Endothelial cell of umbilical vein (primary cell): ENCODE measurements at regions not wholly inside any gene's neighbourhood (a gene's known extent, or its start where the extent isn't known, plus 50 kb on each side); places are given as distances from the start of the nearest gene placed in this dataset.

Source experiments
- BruUV-seq: library from RNA; stranded (reverse); fragments of 400-500 nt; replicated peaks from 2 replicates; lab custom pipeline; 2021; lab: Mats Ljungman, UMichigan
- CTCF ChIA-PET: fragments of 300-600, 350-600 bp; sonication (Branson Sonifier 250); formaldehyde crosslinking; loops from one replicate; lab custom pipeline; 2021; ENCODE audit warnings: antibody characterized with exemption, inconsistent platforms; lab: Charles Lee
- POLR2A ChIA-PET: fragments of 300-600, 350-600 bp; sonication (Branson Sonifier 250); formaldehyde crosslinking; loops from one replicate; lab custom pipeline; 2021; ENCODE audit warnings: antibody characterized with exemption, inconsistent platforms; lab: Charles Lee
- DNase-seq: peaks from one replicate; pipeline ENCODE4 v3.0.0-alpha.2; 2011; ENCODE audit warnings: low read depth, low spot score
- FAIRE-seq: peaks from 2 replicates; lab custom pipeline; 2011; peaks lifted over from hg19 to GRCh38; lab: Jason Lieb, UNC
- H2AFZ ChIP-seq: 2 replicates; pipeline ENCODE4 v1.6.0; 2012; ENCODE audit warnings: low read depth, low read length, control low read depth, inconsistent platforms
- H3K27ac ChIP-seq: 2 replicates; pipeline ENCODE4 v1.5.1; 2011; ENCODE audit warnings: low read depth, mild to moderate bottlenecking, control low read depth, low read length, moderate library complexity; ENCODE audit not compliant: insufficient read depth
- H3K27me3 ChIP-seq, 2 experiments: 2 replicates each; pipeline versions ENCODE4 v1.6.0 to v1.6.1; 2011; ENCODE audit warnings: low read length in 2 of 2, mixed read lengths in 1 of 2; ENCODE audit not compliant: control insufficient read depth in 2 of 2, insufficient read depth in 2 of 2
- H3K36me3 ChIP-seq, 2 experiments: 2 replicates in 1 of 2; 3 replicates in 1 of 2; pipeline ENCODE4 v1.5.1; 2011; ENCODE audit warnings: low read length in 2 of 2, mild to moderate bottlenecking in 1 of 2, moderate library complexity in 1 of 2; ENCODE audit not compliant: control insufficient read depth in 2 of 2, insufficient read depth in 2 of 2; ENCODE audit errors: extremely low read depth in 1 of 2
- H3K4me1 ChIP-seq: 3 replicates; pipeline ENCODE4 v1.5.1; 2011; ENCODE audit warnings: mild to moderate bottlenecking, low read length; ENCODE audit not compliant: control insufficient read depth, insufficient read depth; ENCODE audit errors: extremely low read depth
- H3K4me2 ChIP-seq: 2 replicates; pipeline ENCODE4 v1.6.1; 2011; ENCODE audit warnings: low read length, control low read depth, mixed read lengths; ENCODE audit not compliant: insufficient read depth
- H3K4me3 ChIP-seq, 3 experiments: fragments of 200-600 bp in 1 of 3; sonication (generic), shearing (Covaris generic) in 1 of 3; replicated peaks in 1 of 3; 2 replicates each; pipeline ENCODE4 v1.5.1; 2011 to 2016; ENCODE audit warnings: control low read depth in 3 of 3, low read length in 3 of 3, mild to moderate bottlenecking in 2 of 3, inconsistent platforms in 1 of 3, low read depth in 1 of 3, moderate library complexity in 1 of 3; ENCODE audit not compliant: insufficient read depth in 1 of 3
- H3K79me2 ChIP-seq: 2 replicates; pipeline ENCODE4 v1.6.0; 2012; ENCODE audit warnings: low read length, inconsistent platforms; ENCODE audit not compliant: control insufficient read depth, insufficient read depth
- H3K9ac ChIP-seq: replicated peaks from 2 replicates; pipeline ENCODE3; 2011; ENCODE audit warnings: low read length, control low read depth; ENCODE audit not compliant: insufficient read depth; ENCODE audit errors: extremely low read depth
- H3K9me1 ChIP-seq: replicated peaks from 3 replicates; pipeline ENCODE4 v1.6.0; 2011; ENCODE audit warnings: mild to moderate bottlenecking, low read length; ENCODE audit not compliant: control insufficient read depth, insufficient read depth; ENCODE audit errors: extremely low read depth
- H3K9me3 ChIP-seq: replicated peaks from 2 replicates; pipeline ENCODE4 v1.5.1; 2012; ENCODE audit warnings: low read length, inconsistent platforms; ENCODE audit not compliant: control insufficient read depth, insufficient read depth
- H4K20me1 ChIP-seq: replicated peaks from 2 replicates; pipeline ENCODE3; 2011; ENCODE audit warnings: mild to moderate bottlenecking, low read length; ENCODE audit not compliant: control insufficient read depth, insufficient read depth; ENCODE audit errors: extremely low read depth
- EZH2 ChIP-seq: IDR thresholded peaks from 2 replicates; pipeline ENCODE4 v1.6.1; 2012; ENCODE audit warnings: borderline replicate concordance, low read depth, mild to moderate bottlenecking, moderate library complexity, low read length, inconsistent platforms; ENCODE audit not compliant: severe bottlenecking
- FOS ChIP-seq: IDR thresholded peaks from 2 replicates; pipeline ENCODE4 v1.6.1; 2011; ENCODE audit warnings: mild to moderate bottlenecking, low read length, moderate library complexity, borderline replicate concordance; ENCODE audit not compliant: insufficient read depth
- GATA2 ChIP-seq: IDR thresholded peaks from 2 replicates; pipeline ENCODE4 v1.7.0; 2011; ENCODE audit warnings: low read depth, mild to moderate bottlenecking, moderate library complexity, mixed read lengths, low read length; ENCODE audit not compliant: insufficient read length, insufficient read depth
- JUN ChIP-seq: IDR thresholded peaks from 2 replicates; pipeline ENCODE4 v1.6.1; 2011; ENCODE audit warnings: borderline replicate concordance, low read depth; ENCODE audit not compliant: insufficient read length, insufficient read depth
- MYC ChIP-seq: IDR thresholded peaks from one replicate; pipeline ENCODE4 v1.6.1; 2011; ENCODE audit warnings: mild to moderate bottlenecking, low read depth, low read length
- POLR2A ChIP-seq: IDR thresholded peaks from 2 replicates; pipeline ENCODE4 v1.6.1; 2012; ENCODE audit warnings: low read depth, mild to moderate bottlenecking, control low read depth, low read length
- POLR2AphosphoS5 ChIP-seq: IDR thresholded peaks from 2 replicates; pipeline ENCODE4 v1.6.1; 2012; ENCODE audit warnings: low read depth, mild to moderate bottlenecking, control low read depth, low read length, moderate library complexity; ENCODE audit not compliant: insufficient read depth
- dilution Hi-C: fragments of 300-500 bp; cut with MboI; formaldehyde crosslinking; loops from one replicate; pipeline ENCODE4 v1.15.0; 2019; ENCODE audit warnings: low sequenced_read_pairs; ENCODE audit not compliant: extremely low pct_ligation_motif_present
- intact Hi-C: fragments of 100-400 bp; cut with micrococcal nuclease; formaldehyde crosslinking; loops from one replicate; pipeline ENCODE4 v1.10.0; 2022
- TF ChIP-seq, protein P1 (sequence below): IDR thresholded peaks from 2 replicates; pipeline ENCODE4 v1.6.1; 2011; ENCODE audit not compliant: insufficient read depth, insufficient read length
- TF ChIP-seq, protein P2 (sequence below), 2 donors: IDR thresholded peaks; 1 replicate in 1 of 2; 2 replicates in 1 of 2; pipeline ENCODE4 v1.5.1; 2011; ENCODE audit warnings: low read length in 2 of 2, mild to moderate bottlenecking in 2 of 2, moderate library complexity in 2 of 2, control low read depth in 1 of 2, inconsistent platforms in 1 of 2, low read depth in 1 of 2; ENCODE audit not compliant: insufficient read depth in 1 of 2; ENCODE audit errors: extremely low read depth in 1 of 2

DNA sequence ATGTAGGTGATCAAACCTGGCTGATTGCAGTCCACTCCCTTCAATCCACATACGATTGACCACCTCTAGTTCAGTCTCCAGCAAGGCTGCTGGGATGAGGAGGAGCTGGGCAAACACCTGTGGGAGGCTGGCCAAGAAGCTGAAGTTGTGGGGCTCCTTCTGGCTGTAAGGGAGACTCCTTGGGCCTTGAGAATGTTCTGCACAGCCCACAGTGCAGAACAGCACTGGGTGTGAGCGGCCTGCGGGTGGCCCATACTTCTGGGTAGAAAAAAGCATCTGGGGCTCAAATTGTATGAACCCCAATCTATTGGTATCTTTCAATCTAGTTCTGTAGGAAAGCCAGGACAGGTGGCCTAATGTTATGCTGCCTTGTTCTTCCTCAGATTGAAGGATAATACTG lies 1608.8 kb upstream of the PCDH10 start:
- BruUV-seq = no TSS peak
- POLR2A ChIA-PET = no interaction called here
- Histone ChIP-seq H3K4me2 (no peak overlapping the region), H3K27ac (no peak overlapping the region), H3K79me2 (no peaks in the 10 kb centered on the region), H2AFZ (no peak overlapping the region), H3K9ac (no peak overlapping the region), H3K36me3 (no peaks in the 10 kb centered on the region), H3K4me1 (no peaks in the 10 kb centered on the region), H3K9me1 (no peaks in the 10 kb centered on the region), H3K4me3 (no peak overlapping the region), H3K9me3 (no peaks in the 10 kb centered on the region), H3K27me3 (no peaks in the 10 kb centered on the region), H4K20me1 (no peaks in the 10 kb centered on the region)
- no peak for TF ChIP-seq POLR2AphosphoS5
- no peak for TF ChIP-seq POLR2A
- no peak for TF ChIP-seq MYC
- no peak for TF ChIP-seq GATA2
- TF ChIP-seq, protein P1, sequence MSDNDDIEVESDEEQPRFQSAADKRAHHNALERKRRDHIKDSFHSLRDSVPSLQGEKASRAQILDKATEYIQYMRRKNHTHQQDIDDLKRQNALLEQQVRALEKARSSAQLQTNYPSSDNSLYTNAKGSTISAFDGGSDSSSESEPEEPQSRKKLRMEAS = no peak
- TF ChIP-seq, protein P2, sequence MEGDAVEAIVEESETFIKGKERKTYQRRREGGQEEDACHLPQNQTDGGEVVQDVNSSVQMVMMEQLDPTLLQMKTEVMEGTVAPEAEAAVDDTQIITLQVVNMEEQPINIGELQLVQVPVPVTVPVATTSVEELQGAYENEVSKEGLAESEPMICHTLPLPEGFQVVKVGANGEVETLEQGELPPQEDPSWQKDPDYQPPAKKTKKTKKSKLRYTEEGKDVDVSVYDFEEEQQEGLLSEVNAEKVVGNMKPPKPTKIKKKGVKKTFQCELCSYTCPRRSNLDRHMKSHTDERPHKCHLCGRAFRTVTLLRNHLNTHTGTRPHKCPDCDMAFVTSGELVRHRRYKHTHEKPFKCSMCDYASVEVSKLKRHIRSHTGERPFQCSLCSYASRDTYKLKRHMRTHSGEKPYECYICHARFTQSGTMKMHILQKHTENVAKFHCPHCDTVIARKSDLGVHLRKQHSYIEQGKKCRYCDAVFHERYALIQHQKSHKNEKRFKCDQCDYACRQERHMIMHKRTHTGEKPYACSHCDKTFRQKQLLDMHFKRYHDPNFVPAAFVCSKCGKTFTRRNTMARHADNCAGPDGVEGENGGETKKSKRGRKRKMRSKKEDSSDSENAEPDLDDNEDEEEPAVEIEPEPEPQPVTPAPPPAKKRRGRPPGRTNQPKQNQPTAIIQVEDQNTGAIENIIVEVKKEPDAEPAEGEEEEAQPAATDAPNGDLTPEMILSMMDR (IDR thresholded peaks at IDR 0.05; ENCODE audit: extremely low read depth in 1 of 2, insufficient read depth in 1 of 2, low read depth in 1 of 2, low read length in 2 of 2) = no peak
- TF ChIP-seq FOS = no peak
- TF ChIP-seq EZH2 = no peak
- no peak for TF ChIP-seq JUN
- CTCF ChIA-PET = no interaction called here
- dilution Hi-C loops = no loop called here
- FAIRE-seq = no peak
- intact Hi-C loops = no loop called here
- no peak for DNase-seq
